IMR-90 (cell line): ENCODE measurements at regions not wholly inside any gene's neighbourhood (a gene's known extent, or its start where the extent isn't known, plus 50 kb on each side); places are given as distances from the start of the nearest gene placed in this dataset.

Experiments used
- ATAC-seq: fragments of 200-7000 bp; cut with Tn5 transposase; 2 replicates; pipeline ENCODE4 v1.9.1; 2020; ENCODE audit warnings: low read depth, mild to moderate bottlenecking, moderate library complexity
- BruUV-seq: library from RNA; stranded (reverse); fragments of 400-500 nt; replicated peaks from 2 replicates; lab custom pipeline; 2021; lab: Mats Ljungman, UMichigan
- CTCF ChIA-PET: fragments of 300-600 bp; formaldehyde crosslinking; extraction: SDS; loops from one replicate; lab custom pipeline; 2021; ENCODE audit warnings: antibody characterized with exemption; lab: Yijun Ruan, JAX
- POLR2A ChIA-PET: fragments of 300-600 bp; sonication (Branson Sonifier 250); formaldehyde crosslinking; loops from one replicate; lab custom pipeline; 2022; ENCODE audit warnings: antibody characterized with exemption; ENCODE audit not compliant: unreplicated experiment; lab: Charles Lee
- DNase-seq: peaks from one replicate; pipeline ENCODE4 v3.0.0; 2013
- H2AFZ ChIP-seq: replicated peaks from 2 replicates; pipeline ENCODE3; 2013; ENCODE audit warnings: low read length, mild to moderate bottlenecking; ENCODE audit not compliant: poor library complexity
- H2AK5ac ChIP-seq: 2 replicates; pipeline ENCODE4 v1.6.1; 2013; ENCODE audit warnings: low read depth, low read length, inconsistent platforms
- H2AK9ac ChIP-seq: replicated peaks from 2 replicates; pipeline ENCODE3; 2013; ENCODE audit warnings: mild to moderate bottlenecking, low read depth, low read length, moderate library complexity; ENCODE audit not compliant: poor library complexity
- H2BK120ac ChIP-seq: 2 replicates; pipeline ENCODE4 v1.6.1; 2013; ENCODE audit warnings: low read depth, low read length, inconsistent platforms
- H2BK15ac ChIP-seq: 3 replicates; pipeline ENCODE4 v1.6.1; 2013; ENCODE audit warnings: low read depth, low read length, inconsistent platforms
- H2BK20ac ChIP-seq: 2 replicates; pipeline ENCODE4 v1.6.1; 2013; ENCODE audit warnings: low read depth, mild to moderate bottlenecking, inconsistent platforms, low read length, moderate library complexity
- H2BK5ac ChIP-seq: 2 replicates; pipeline ENCODE4 v1.6.1; 2013; ENCODE audit warnings: mild to moderate bottlenecking, low read depth, low read length, inconsistent platforms; ENCODE audit not compliant: poor library complexity, severe bottlenecking
- H3K14ac ChIP-seq: replicated peaks from 2 replicates; pipeline ENCODE4 v1.6.1; 2013; ENCODE audit warnings: low read depth, low read length, inconsistent platforms
- H3K18ac ChIP-seq: 2 replicates; pipeline ENCODE4 v1.6.1; 2013; ENCODE audit warnings: low read depth, low read length, control low read depth
- H3K23ac ChIP-seq: 2 replicates; pipeline ENCODE4 v1.6.1; 2013; ENCODE audit warnings: low read depth, low read length, inconsistent platforms
- H3K27ac ChIP-seq: 2 replicates; pipeline ENCODE4 v1.5.1; 2013; ENCODE audit warnings: mild to moderate bottlenecking, control low read depth, low read length; ENCODE audit not compliant: insufficient read depth
- H3K27me3 ChIP-seq: 2 replicates; pipeline ENCODE4 v1.6.1; 2013; ENCODE audit warnings: low read length; ENCODE audit not compliant: control insufficient read depth, insufficient read depth
- H3K36me3 ChIP-seq: 2 replicates; pipeline ENCODE4 v1.6.1; 2013; ENCODE audit warnings: low read length, mixed read lengths; ENCODE audit not compliant: control insufficient read depth, insufficient read depth
- H3K4ac ChIP-seq: 2 replicates; pipeline ENCODE4 v1.6.1; 2013; ENCODE audit warnings: low read depth, low read length, inconsistent platforms
- H3K4me1 ChIP-seq: 2 replicates; pipeline ENCODE4 v1.6.1; 2013; ENCODE audit warnings: low read length, mixed read lengths; ENCODE audit not compliant: control insufficient read depth, insufficient read depth
- H3K4me2 ChIP-seq: 2 replicates; pipeline ENCODE4 v1.6.1; 2013; ENCODE audit warnings: low read depth, mild to moderate bottlenecking, control low read depth, low read length, moderate library complexity
- H3K4me3 ChIP-seq: 2 replicates; pipeline ENCODE4 v1.5.1; 2013; ENCODE audit warnings: low read depth, mild to moderate bottlenecking, control low read depth, low read length, moderate library complexity; ENCODE audit not compliant: insufficient read depth
- H3K56ac ChIP-seq: 2 replicates; pipeline ENCODE4 v1.6.1; 2013; ENCODE audit warnings: low read length, inconsistent platforms; ENCODE audit not compliant: insufficient read depth; ENCODE audit errors: extremely low read depth
- H3K79me1 ChIP-seq, 2 experiments: 2 replicates each; pipeline ENCODE4 v1.6.1; 2013; ENCODE audit warnings: low read length in 2 of 2, inconsistent platforms in 1 of 2, low read depth in 1 of 2
- H3K9ac ChIP-seq: 2 replicates; pipeline ENCODE4 v1.6.1; 2013; ENCODE audit warnings: low read depth, low read length, control low read depth
- H3K9me1 ChIP-seq: 2 replicates; pipeline ENCODE4 v1.6.1; 2013; ENCODE audit warnings: low read length, inconsistent platforms; ENCODE audit not compliant: insufficient read depth
- H3K9me3 ChIP-seq: 2 replicates; pipeline ENCODE4 v1.6.1; 2013; ENCODE audit warnings: low read length; ENCODE audit not compliant: control insufficient read depth, insufficient read depth
- H4K20me1 ChIP-seq: 2 replicates; pipeline ENCODE4 v1.6.1; 2013; ENCODE audit warnings: low read length, inconsistent platforms; ENCODE audit not compliant: insufficient read depth
- H4K5ac ChIP-seq: 2 replicates; pipeline ENCODE4 v1.6.1; 2013; ENCODE audit warnings: mild to moderate bottlenecking, low read depth, low read length, control low read depth
- H4K8ac ChIP-seq, 2 experiments: 2 replicates each; pipeline ENCODE4 v1.6.1; 2013; ENCODE audit warnings: low read depth in 2 of 2, low read length in 2 of 2, control low read depth in 1 of 2, inconsistent platforms in 1 of 2
- H4K91ac ChIP-seq: 2 replicates; pipeline ENCODE4 v1.6.1; 2013; ENCODE audit warnings: low read depth, low read length, inconsistent platforms; ENCODE audit not compliant: insufficient read depth
- CTCF ChIP-seq: conservative IDR thresholded peaks from 2 replicates; pipeline ENCODE4 v1.5.1; 2012; ENCODE audit warnings: mild to moderate bottlenecking, low read depth, low read length, improper control_type of control experiment
- ELK1 ChIP-seq: fragments of 150-350 bp; IDR thresholded peaks from 2 replicates; pipeline ENCODE4 v1.6.1; 2016; ENCODE audit warnings: low read depth, mild to moderate bottlenecking, low read length, moderate library complexity, borderline replicate concordance
- FOS ChIP-seq: fragments of 150-350 bp; IDR thresholded peaks from 2 replicates; pipeline ENCODE4 v1.6.1; 2016; ENCODE audit warnings: low read depth, low read length
- MAFK ChIP-seq: IDR thresholded peaks from 2 replicates; pipeline ENCODE4 v1.6.1; 2012; ENCODE audit warnings: low read depth, low read length, improper control_type of control experiment
- MAZ ChIP-seq: IDR thresholded peaks from 2 replicates; pipeline ENCODE4 v1.6.1; 2012; ENCODE audit warnings: low read depth, mild to moderate bottlenecking, low read length, improper control_type of control experiment, moderate library complexity, borderline replicate concordance
- MXI1 ChIP-seq: IDR thresholded peaks from 2 replicates; pipeline ENCODE4 v1.6.1; 2012; ENCODE audit warnings: low read depth, mild to moderate bottlenecking, low read length, moderate library complexity, borderline replicate concordance
- NFE2L2 ChIP-seq: fragments of 150-350 bp; IDR thresholded peaks from 2 replicates; pipeline ENCODE4 v1.6.1; 2016; ENCODE audit warnings: low read depth, mild to moderate bottlenecking, low read length
- POLR2A ChIP-seq: IDR thresholded peaks from 2 replicates; pipeline ENCODE4 v1.6.1; 2012; ENCODE audit warnings: mild to moderate bottlenecking, low read depth, low read length
- RAD21 ChIP-seq: IDR thresholded peaks from 2 replicates; pipeline ENCODE4 v1.6.1; 2012; ENCODE audit warnings: low read length, improper control_type of control experiment
- WGBS, 2 experiments: methylation state at CpG; one replicate each; pipeline versions ENCODE4 v1.1.5 to v1.1.7; 2013; ENCODE audit warnings: missing lambda C conversion rate in 2 of 2; ENCODE audit not compliant: insufficient read length in 1 of 2; ENCODE audit errors: extremely low coverage in 2 of 2; 5-methylcytosine and 5-hydroxymethylcytosine counted together
- dilution Hi-C: fragments of 300-500 bp; cut with HindIII; formaldehyde crosslinking; loops from one replicate; pipeline ENCODE4 v1.14.3; 2018; ENCODE audit warnings: low sequenced_read_pairs; ENCODE audit not compliant: unreplicated experiment
- in situ Hi-C: fragments of 300-500 bp; cut with MboI; formaldehyde crosslinking; loops from 3 replicates; pipeline ENCODE4 v1.14.3; 2019; ENCODE audit warnings: low sequenced_read_pairs, inconsistent platforms, mixed read lengths
- intact Hi-C: fragments of 100-400 bp; cut with micrococcal nuclease; formaldehyde crosslinking; loops from 2 replicates; pipeline ENCODE4 v1.10.0; 2022

GRCh38 chr2:144890828-144891227 is 370.9 kb upstream of the ZEB2 start:
- H3K18ac ChIP-seq, result no peak overlapping the region
- no peak overlapping the region for H2BK5ac ChIP-seq
- intact Hi-C loops (no loop called here), in situ Hi-C loops (no loop called here), dilution Hi-C loops (no loop called here)
- no peak overlapping the region for H3K4ac ChIP-seq
- H2BK15ac ChIP-seq, result no peak overlapping the region; the same call in 2 of the 3 replicates
- no peak overlapping the region for H2AFZ ChIP-seq
- no peaks in the 10 kb centered on the region for H3K36me3 ChIP-seq
- no TSS peak for BruUV-seq
- DNase-seq, result peak; percentile 35
- H3K4me1 ChIP-seq, result no peaks in the 10 kb centered on the region
- H3K9me3 ChIP-seq, result no peaks in the 10 kb centered on the region
- no peak overlapping the region for H3K9ac ChIP-seq
- H4K5ac ChIP-seq, result no peak overlapping the region
- H2BK20ac ChIP-seq, result 0 out of 2 replicates have a peak overlapping the region, but pooled peaks have one; percentile 1
- H3K4me3 ChIP-seq, result no peak overlapping the region
- H3K23ac ChIP-seq, result 0 out of 2 replicates have a peak overlapping the region, but pooled peaks have one; percentile 11
- no peak overlapping the region for H3K27ac ChIP-seq
- no peak overlapping the region for H3K56ac ChIP-seq
- H3K79me1 ChIP-seq, result no peaks in the 10 kb centered on the region
- no CpG with 5 or more reads among the region's 1 CpG for WGBS, 2 experiments
- H2BK120ac ChIP-seq, result no peak overlapping the region
- CTCF ChIA-PET, result interaction anchor here (1.3 kb wide), 1 partner anchor 11 kb away, joined by 4 read pairs; no protein-coding TSS in a partner anchor
- ATAC-seq, result peak; percentile 17; the same call in 1 of the 2 replicates
- no peak overlapping the region for H4K8ac ChIP-seq
- no peaks in the 10 kb centered on the region for H3K9me1 ChIP-seq
- H3K14ac ChIP-seq, result no peak overlapping the region
- H2AK9ac ChIP-seq, result no peak overlapping the region
- H4K20me1 ChIP-seq, result no peaks in the 10 kb centered on the region
- no peak overlapping the region for H2AK5ac ChIP-seq
- H4K91ac ChIP-seq, result no peak overlapping the region; the same call in 1 of the 2 replicates
- H3K4me2 ChIP-seq, result no peak overlapping the region
- H3K27me3 ChIP-seq, result no peaks in the 10 kb centered on the region
- POLR2A ChIA-PET, result no interaction called here
- TF ChIP-seq MXI1 (no peak), FOS (no peak), MAFK (no peak), POLR2A (no peak), MAZ (no peak), CTCF (peak; percentile 12; the same call in 1 of the 2 replicates), NFE2L2 (peak; percentile 55; the same call in 1 of the 2 replicates), RAD21 (peak; percentile 20; the same call in 1 of the 2 replicates), ELK1 (no peak)
